Endothelial cell (in vitro differentiated cells): ENCODE measurements at regions not wholly inside any gene's neighbourhood (a gene's known extent, or its start where the extent isn't known, plus 50 kb on each side); places are given as distances from the start of the nearest gene placed in this dataset.
"Not testable (repeated sequence)": the region's sequence is repeated elsewhere in the genome, so short reads cannot be mapped to it uniquely, and the experiment has no call there.

Experiments used
- DNase-seq: peaks from one replicate; pipeline ENCODE4 v3.0.0; 2021; ENCODE audit warnings: low spot score
- H3K27ac Mint-ChIP-seq: one replicate; pipeline ENCODE4 v1.8.0; 2021; ENCODE audit warnings: mixed read lengths, inconsistent platforms; ENCODE audit not compliant: unreplicated experiment
- H3K27me3 Mint-ChIP-seq: one replicate; pipeline ENCODE4 v1.8.0; 2021; ENCODE audit warnings: mild to moderate bottlenecking, moderate library complexity, mixed read lengths, inconsistent platforms; ENCODE audit not compliant: unreplicated experiment
- H3K36me3 Mint-ChIP-seq: one replicate; pipeline ENCODE4 v1.8.0; 2021; ENCODE audit warnings: mild to moderate bottlenecking, low read depth, mixed read lengths, inconsistent platforms; ENCODE audit not compliant: unreplicated experiment
- H3K4me1 Mint-ChIP-seq: one replicate; pipeline ENCODE4 v1.8.0; 2021; ENCODE audit warnings: mild to moderate bottlenecking, mixed read lengths, inconsistent platforms; ENCODE audit not compliant: unreplicated experiment
- H3K4me3 Mint-ChIP-seq: one replicate; pipeline ENCODE4 v1.8.0; 2021; ENCODE audit warnings: mild to moderate bottlenecking, mixed read lengths, inconsistent platforms; ENCODE audit not compliant: unreplicated experiment
- H3K9me3 Mint-ChIP-seq: one replicate; pipeline ENCODE4 v1.8.0; 2021; ENCODE audit warnings: mixed read lengths, inconsistent platforms; ENCODE audit not compliant: unreplicated experiment
- CTCF ChIP-seq: fragments of 200-600 bp; sonication (generic); IDR thresholded peaks from one replicate; pipeline ENCODE4 v1.5.0; 2021; ENCODE audit warnings: antibody characterized with exemption; ENCODE audit not compliant: unreplicated experiment

- H3K9me3 Mint-ChIP-seq: no peaks in the 10 kb centered on the region
- no peak for DNase-seq
- no peaks in the 10 kb centered on the region for H3K36me3 Mint-ChIP-seq
- H3K4me3 Mint-ChIP-seq: no peak overlapping the region
- peaks cover 3% of the 10 kb centered on the region for H3K4me1 Mint-ChIP-seq
- TF ChIP-seq CTCF: no peak
- H3K27ac Mint-ChIP-seq: no peak overlapping the region
- peaks cover 2% of the 10 kb centered on the region for H3K27me3 Mint-ChIP-seq
Measured at GRCh38 chr5:167853421-167853820, 438.0 kb upstream of the WWC1 start.

- DNase-seq: no peak
- Mint-ChIP-seq H3K9me3 (no peaks in the 10 kb centered on the region), H3K4me3 (no peak overlapping the region), H3K4me1 (no peaks in the 10 kb centered on the region), H3K36me3 (no peaks in the 10 kb centered on the region), H3K27me3 (peaks cover 2% of the 10 kb centered on the region), H3K27ac (no peak overlapping the region)
- no peak for TF ChIP-seq CTCF
Measured at GRCh38 chr5:167855818-167856217, 435.6 kb upstream of the WWC1 start.

- no peak for DNase-seq
- TF ChIP-seq CTCF: no peak
- peaks cover 4% of the 10 kb centered on the region for H3K36me3 Mint-ChIP-seq
- no peaks in the 10 kb centered on the region for H3K4me1 Mint-ChIP-seq
- H3K27ac Mint-ChIP-seq: no peak overlapping the region
- no peak overlapping the region for H3K4me3 Mint-ChIP-seq
- peaks cover 4% of the 10 kb centered on the region for H3K9me3 Mint-ChIP-seq
- H3K27me3 Mint-ChIP-seq: peaks cover 2% of the 10 kb centered on the region
Measured at GRCh38 chr5:167857321-167857720, 434.1 kb upstream of the WWC1 start.

- H3K27me3 Mint-ChIP-seq, DNase-seq, H3K4me1 Mint-ChIP-seq, H3K4me3 Mint-ChIP-seq, H3K27ac Mint-ChIP-seq, H3K9me3 Mint-ChIP-seq, H3K36me3 Mint-ChIP-seq: not testable (repeated sequence)
Measured at GRCh38 chr5:167858186-167858855, 433.1 kb upstream of the WWC1 start.

GRCh38 chr5:167861129-167861927 is 430.1 kb upstream of the WWC1 start:
- no peak for TF ChIP-seq CTCF
- Mint-ChIP-seq H3K27me3 (peaks cover 5% of the 10 kb centered on the region), H3K9me3 (peaks cover 4% of the 10 kb centered on the region), H3K36me3 (peaks cover 4% of the 10 kb centered on the region), H3K4me3 (no peak overlapping the region), H3K27ac (no peak overlapping the region), H3K4me1 (no peaks in the 10 kb centered on the region)
- DNase-seq: peak; percentile 62
